ENCODE measurements at regions not wholly inside any gene's neighbourhood (a gene's known extent, or its start where the extent isn't known, plus 50 kb on each side); places are given as distances from the start of the nearest gene placed in this dataset.
"Not testable (repeated sequence)": the region's sequence is repeated elsewhere in the genome, so short reads cannot be mapped to it uniquely, and the experiment has no call there.

DNA sequence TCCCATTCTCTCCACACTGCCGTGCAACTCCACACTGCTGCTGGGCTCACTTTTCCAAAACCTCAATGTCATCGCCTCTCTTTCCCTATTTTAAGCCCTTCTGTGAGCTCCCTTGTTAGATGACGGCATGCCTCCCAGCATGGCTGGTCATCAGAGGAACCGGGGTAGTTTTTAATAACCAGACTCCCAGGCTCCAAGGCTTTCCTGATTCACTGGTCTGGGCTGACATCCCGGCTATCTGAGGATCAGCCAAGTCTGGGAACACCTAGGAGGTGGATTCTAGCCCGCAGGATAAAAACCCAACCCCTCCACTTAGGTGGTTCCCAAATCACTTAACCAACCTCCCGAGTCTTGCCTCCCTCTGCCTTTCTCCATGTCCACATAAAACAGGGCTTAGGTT, 295.4 kb upstream of the FZD8 start:
- H3K36me3 Mint-ChIP-seq (ENCODE audit: low read depth, unreplicated experiment), result no peaks in the 10 kb centered on the region
- H3K9me3 Mint-ChIP-seq (ENCODE audit: unreplicated experiment), result no peaks in the 10 kb centered on the region
- no peaks in the 10 kb centered on the region for H3K4me1 Mint-ChIP-seq (ENCODE audit: unreplicated experiment)
- DNase-seq (ENCODE audit: low spot score), result no peak
- TF ChIP-seq, protein P1, sequence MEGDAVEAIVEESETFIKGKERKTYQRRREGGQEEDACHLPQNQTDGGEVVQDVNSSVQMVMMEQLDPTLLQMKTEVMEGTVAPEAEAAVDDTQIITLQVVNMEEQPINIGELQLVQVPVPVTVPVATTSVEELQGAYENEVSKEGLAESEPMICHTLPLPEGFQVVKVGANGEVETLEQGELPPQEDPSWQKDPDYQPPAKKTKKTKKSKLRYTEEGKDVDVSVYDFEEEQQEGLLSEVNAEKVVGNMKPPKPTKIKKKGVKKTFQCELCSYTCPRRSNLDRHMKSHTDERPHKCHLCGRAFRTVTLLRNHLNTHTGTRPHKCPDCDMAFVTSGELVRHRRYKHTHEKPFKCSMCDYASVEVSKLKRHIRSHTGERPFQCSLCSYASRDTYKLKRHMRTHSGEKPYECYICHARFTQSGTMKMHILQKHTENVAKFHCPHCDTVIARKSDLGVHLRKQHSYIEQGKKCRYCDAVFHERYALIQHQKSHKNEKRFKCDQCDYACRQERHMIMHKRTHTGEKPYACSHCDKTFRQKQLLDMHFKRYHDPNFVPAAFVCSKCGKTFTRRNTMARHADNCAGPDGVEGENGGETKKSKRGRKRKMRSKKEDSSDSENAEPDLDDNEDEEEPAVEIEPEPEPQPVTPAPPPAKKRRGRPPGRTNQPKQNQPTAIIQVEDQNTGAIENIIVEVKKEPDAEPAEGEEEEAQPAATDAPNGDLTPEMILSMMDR (IDR thresholded peaks at IDR 0.05; ENCODE audit: unreplicated experiment), result no peak
- H3K27me3 Mint-ChIP-seq (ENCODE audit: unreplicated experiment), result peaks cover 6% of the 10 kb centered on the region
- no peak overlapping the region for H3K4me3 Mint-ChIP-seq (ENCODE audit: unreplicated experiment)
- H3K27ac Mint-ChIP-seq (ENCODE audit: unreplicated experiment), result no peak overlapping the region

DNA sequence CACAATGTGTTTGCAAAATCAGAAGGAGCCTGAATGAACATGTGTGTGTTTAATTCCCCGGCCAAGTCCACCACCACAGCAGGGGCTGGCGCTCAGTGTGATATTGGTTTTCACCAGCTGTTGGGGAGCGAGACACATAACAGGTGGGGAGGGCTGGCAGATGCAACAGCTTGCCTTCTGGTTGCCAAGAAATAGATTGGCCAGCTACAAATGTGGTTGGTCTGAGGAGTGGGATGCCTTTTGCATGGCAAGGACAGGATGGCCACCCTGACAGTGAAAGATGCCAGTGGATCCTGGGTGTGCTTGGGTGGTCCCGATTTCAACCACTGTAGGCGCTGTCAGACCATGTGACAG, 292.5 kb upstream of the FZD8 start:
- no peaks in the 10 kb centered on the region for H3K9me3 Mint-ChIP-seq (ENCODE audit: unreplicated experiment)
- TF ChIP-seq, protein P1 (IDR thresholded peaks at IDR 0.05; ENCODE audit: unreplicated experiment), result no peak

DNA sequence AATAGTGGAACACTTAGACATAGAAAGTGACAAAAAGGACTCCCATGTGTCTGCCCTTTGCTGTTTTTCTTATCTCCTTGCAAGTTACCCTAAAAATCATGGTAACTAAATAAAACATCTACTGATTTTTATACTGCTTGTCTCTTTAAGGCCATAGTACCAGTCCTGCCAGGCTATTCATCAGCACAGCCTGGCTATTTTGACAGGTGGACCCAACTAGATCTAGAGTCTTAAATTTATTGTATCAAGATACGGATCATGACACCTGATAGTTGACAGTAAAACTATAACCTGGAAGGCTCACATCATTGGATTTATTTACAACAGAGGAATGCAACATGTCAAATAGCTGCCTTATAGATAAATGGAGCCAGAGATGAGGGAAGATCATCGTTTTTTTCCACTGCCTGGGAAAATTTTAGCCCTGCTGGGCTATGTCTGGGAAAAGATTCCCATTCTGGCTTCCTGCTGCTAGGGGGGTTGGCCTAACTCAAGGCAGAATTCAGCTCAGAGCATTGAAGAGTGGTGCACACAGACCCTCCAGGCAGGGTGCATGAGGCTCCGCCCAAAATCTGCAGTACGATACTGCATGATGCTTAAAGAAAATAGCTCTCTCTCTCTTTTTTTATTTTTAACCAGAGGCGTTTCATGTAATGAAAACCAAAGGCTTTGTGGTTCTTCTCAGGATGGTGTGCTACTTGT, 292.0 kb upstream of the FZD8 start:
- Mint-ChIP-seq H3K27ac (ENCODE audit: unreplicated experiment) (no peak overlapping the region), H3K36me3 (ENCODE audit: low read depth, unreplicated experiment) (no peaks in the 10 kb centered on the region), H3K4me1 (ENCODE audit: unreplicated experiment) (no peaks in the 10 kb centered on the region), H3K4me3 (ENCODE audit: unreplicated experiment) (no peak overlapping the region), H3K27me3 (ENCODE audit: unreplicated experiment) (peaks cover 7% of the 10 kb centered on the region), H3K9me3 (ENCODE audit: unreplicated experiment) (no peaks in the 10 kb centered on the region)
- no peak for DNase-seq (ENCODE audit: low spot score)
- TF ChIP-seq, protein P1 (IDR thresholded peaks at IDR 0.05; ENCODE audit: unreplicated experiment), result no peak

More for the DNA sequence above, 292.5 kb upstream of the FZD8 start:
- H3K4me3 Mint-ChIP-seq (ENCODE audit: unreplicated experiment), result no peak overlapping the region
- H3K4me1 Mint-ChIP-seq (ENCODE audit: unreplicated experiment), result no peaks in the 10 kb centered on the region
- no peak overlapping the region for H3K27ac Mint-ChIP-seq (ENCODE audit: unreplicated experiment)
- no peaks in the 10 kb centered on the region for H3K36me3 Mint-ChIP-seq (ENCODE audit: low read depth, unreplicated experiment)
- DNase-seq (ENCODE audit: low spot score), result no peak
- peaks cover 7% of the 10 kb centered on the region for H3K27me3 Mint-ChIP-seq (ENCODE audit: unreplicated experiment)

DNA sequence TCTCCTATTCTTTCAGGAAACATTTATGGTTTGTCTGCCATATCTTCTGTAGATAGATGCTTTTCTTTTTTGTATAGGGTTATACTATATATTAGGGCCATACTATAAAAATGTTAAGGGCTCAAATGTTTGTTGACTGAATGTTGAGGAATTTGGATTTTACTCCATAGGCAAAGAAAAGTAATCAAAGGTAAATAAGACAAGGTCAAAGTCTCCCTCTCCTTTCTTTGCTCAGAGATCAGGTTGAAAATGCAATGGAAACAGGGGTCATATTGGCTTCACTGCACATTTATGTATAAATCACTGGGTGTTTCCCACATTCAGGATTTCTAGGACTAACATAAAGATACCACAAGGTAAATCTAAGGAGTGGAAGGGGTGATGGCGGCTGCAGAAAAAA, 291.4 kb upstream of the FZD8 start:
- no peaks in the 10 kb centered on the region for H3K4me1 Mint-ChIP-seq (ENCODE audit: unreplicated experiment)
- no peaks in the 10 kb centered on the region for H3K36me3 Mint-ChIP-seq (ENCODE audit: low read depth, unreplicated experiment)
- TF ChIP-seq, protein P1 (IDR thresholded peaks at IDR 0.05; ENCODE audit: unreplicated experiment), result no peak

DNA sequence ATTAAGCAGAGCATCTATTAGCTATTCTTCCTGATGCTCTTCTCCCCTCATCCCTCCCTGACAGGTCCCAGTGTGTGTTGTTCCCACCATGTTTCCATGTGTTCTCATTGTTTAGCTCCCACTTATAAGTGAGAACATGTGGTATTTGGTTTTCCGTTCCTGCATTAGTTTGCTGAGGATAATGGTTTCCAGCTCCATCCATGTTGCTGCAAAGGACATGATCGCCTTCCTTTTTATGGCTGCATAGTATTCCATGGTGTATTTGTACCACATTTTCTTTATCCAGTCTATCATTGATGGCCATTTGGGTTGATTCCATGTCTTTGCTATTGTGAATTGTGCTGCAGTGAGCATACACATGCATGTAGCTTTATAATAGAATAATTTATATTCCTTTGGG, 287.9 kb upstream of the FZD8 start:
- not testable (repeated sequence) for H3K4me3 Mint-ChIP-seq (ENCODE audit: unreplicated experiment); H3K36me3 Mint-ChIP-seq (ENCODE audit: low read depth, unreplicated experiment); H3K27me3 Mint-ChIP-seq (ENCODE audit: unreplicated experiment); H3K9me3 Mint-ChIP-seq (ENCODE audit: unreplicated experiment); H3K27ac Mint-ChIP-seq (ENCODE audit: unreplicated experiment); DNase-seq (ENCODE audit: low spot score)
- H3K4me1 Mint-ChIP-seq (ENCODE audit: unreplicated experiment), result peaks cover 24% of the 10 kb centered on the region

More for the DNA sequence above, 291.4 kb upstream of the FZD8 start:
- Mint-ChIP-seq H3K27ac (ENCODE audit: unreplicated experiment) (no peak overlapping the region), H3K9me3 (ENCODE audit: unreplicated experiment) (no peaks in the 10 kb centered on the region), H3K4me3 (ENCODE audit: unreplicated experiment) (no peak overlapping the region), H3K27me3 (ENCODE audit: unreplicated experiment) (peaks cover 7% of the 10 kb centered on the region)
- DNase-seq (ENCODE audit: low spot score), result no peak

All from endothelial cell (in vitro differentiated cells).